ENCODE measurements at regions not wholly inside any gene's neighbourhood (a gene's known extent, or its start where the extent isn't known, plus 50 kb on each side); places are given as distances from the start of the nearest gene placed in this dataset.

DNA sequence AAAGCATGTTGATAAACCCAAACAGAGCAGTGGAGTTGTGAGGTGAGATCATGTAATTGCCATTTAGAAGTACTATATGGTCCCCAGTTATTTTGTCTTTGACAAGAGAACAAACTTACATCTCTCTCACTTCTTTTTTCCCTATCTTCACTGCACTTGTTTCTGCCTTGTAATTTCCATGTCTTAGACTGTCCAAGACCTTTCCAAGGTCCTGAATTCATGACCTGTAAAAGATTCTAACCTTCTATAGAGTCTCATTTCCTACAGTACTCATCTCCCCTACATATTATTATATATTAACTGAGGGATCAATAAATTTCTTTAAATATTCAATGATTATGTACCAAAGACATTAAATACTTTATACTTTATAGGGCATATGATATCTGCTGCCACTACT lies 295.3 kb upstream of the KIF2B start:
- TF ChIP-seq, protein P1, sequence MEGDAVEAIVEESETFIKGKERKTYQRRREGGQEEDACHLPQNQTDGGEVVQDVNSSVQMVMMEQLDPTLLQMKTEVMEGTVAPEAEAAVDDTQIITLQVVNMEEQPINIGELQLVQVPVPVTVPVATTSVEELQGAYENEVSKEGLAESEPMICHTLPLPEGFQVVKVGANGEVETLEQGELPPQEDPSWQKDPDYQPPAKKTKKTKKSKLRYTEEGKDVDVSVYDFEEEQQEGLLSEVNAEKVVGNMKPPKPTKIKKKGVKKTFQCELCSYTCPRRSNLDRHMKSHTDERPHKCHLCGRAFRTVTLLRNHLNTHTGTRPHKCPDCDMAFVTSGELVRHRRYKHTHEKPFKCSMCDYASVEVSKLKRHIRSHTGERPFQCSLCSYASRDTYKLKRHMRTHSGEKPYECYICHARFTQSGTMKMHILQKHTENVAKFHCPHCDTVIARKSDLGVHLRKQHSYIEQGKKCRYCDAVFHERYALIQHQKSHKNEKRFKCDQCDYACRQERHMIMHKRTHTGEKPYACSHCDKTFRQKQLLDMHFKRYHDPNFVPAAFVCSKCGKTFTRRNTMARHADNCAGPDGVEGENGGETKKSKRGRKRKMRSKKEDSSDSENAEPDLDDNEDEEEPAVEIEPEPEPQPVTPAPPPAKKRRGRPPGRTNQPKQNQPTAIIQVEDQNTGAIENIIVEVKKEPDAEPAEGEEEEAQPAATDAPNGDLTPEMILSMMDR (IDR thresholded peaks at IDR 0.05; ENCODE audit: low read depth, low read length), result no peak

DNA sequence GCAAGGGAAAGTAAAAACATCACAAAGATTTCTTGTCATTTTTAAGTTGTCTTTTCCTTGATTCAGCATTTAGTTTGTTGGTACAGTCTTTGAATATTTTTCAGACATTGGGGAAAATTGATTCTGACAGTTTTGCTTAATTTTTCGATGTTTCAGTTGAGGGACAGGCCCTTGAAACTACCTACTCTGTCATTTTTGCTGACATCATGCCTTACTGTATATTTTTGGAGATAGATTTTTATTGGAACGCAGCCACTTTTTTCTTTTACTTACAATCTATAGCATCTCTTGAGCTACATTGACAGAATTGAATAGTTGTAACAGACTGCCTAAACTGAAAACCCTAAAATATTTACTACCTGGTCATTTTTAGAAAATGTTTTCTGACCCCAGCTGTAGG lies 297.1 kb upstream of the KIF2B start:
- no peak for DNase-seq (ENCODE audit: low read depth in 2 of 2)
- TF ChIP-seq, protein P1 (IDR thresholded peaks at IDR 0.05; ENCODE audit: low read depth, low read length), result no peak
- no peak overlapping the region for H3K4me3 ChIP-seq (replicated peaks in 1 of 2; ENCODE audit: low read depth in 2 of 2, low read length in 2 of 2)

More for the DNA sequence above, 295.3 kb upstream of the KIF2B start:
- no peak overlapping the region for H3K4me3 ChIP-seq (replicated peaks in 1 of 2; ENCODE audit: low read depth in 2 of 2, low read length in 2 of 2)
- DNase-seq (ENCODE audit: low read depth in 2 of 2), result no peak

DNA sequence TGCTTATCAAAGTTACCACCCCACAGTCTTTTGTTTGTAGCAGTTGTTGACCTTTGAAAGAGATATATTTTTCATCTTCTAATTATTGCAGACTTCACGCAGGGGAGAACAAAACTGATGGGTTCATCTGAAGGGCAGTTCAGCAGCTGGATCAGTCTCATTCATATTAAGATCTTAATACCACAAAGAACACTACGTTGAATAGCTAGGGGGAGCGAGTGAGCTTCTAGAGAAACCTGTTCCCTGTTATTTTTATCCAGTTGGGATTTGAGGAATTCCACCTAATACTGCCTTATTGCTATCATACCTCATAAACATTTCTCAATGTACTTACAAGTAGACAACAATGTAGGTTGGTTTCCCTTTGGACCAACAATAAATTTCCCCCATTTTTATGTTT lies 306.1 kb upstream of the KIF2B start:
- peak; percentile 0 to 12 for DNase-seq (ENCODE audit: low read depth in 2 of 2)
- H3K4me3 ChIP-seq (replicated peaks in 1 of 2; ENCODE audit: low read depth in 2 of 2, low read length in 2 of 2), result no peak overlapping the region
- TF ChIP-seq, protein P1 (IDR thresholded peaks at IDR 0.05; ENCODE audit: low read depth, low read length), result no peak

DNA sequence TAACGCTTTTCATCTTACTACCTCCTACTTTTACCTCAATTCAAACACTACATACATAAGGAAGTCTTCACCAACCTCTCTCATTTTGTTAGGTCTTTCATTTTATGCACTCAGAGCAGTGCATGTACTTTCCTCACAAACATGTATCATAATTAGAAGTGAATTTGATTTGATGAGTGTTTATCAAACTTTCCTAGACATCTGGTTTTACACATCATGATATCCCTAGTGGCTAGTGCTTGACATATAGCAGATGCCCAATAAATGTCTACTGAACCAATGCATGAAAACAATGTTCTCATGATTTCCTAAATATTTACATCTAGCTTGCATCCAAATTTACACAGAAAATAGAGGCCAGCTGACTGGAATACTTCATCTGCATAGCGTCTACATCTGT lies 323.4 kb upstream of the KIF2B start:
- H3K4me3 ChIP-seq (replicated peaks in 1 of 2; ENCODE audit: low read depth in 2 of 2, low read length in 2 of 2), result no peak overlapping the region
- DNase-seq (ENCODE audit: low read depth in 2 of 2), result no peak
- TF ChIP-seq, protein P1 (IDR thresholded peaks at IDR 0.05; ENCODE audit: low read depth, low read length), result no peak

DNA sequence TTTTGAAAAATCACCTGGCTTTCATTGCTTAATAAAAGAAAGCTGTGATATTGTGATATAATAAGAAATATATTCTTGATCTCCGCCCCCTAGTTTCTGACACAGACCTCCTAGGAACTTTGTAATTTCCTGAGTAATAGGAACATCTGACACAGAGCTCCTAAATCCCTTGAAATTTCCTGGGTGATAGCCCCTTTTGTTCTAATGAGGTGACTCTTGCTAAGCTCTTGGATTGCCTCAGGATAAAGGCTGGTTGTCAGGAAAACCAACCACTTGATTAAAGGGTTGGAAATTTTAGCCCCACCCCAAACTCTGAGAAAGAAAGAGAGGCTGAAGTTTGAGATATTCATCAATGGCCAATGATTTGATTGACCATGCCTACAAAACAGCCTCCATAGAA lies 326.4 kb upstream of the KIF2B start:
- H3K4me3 ChIP-seq (replicated peaks in 1 of 2; ENCODE audit: low read depth in 2 of 2, low read length in 2 of 2), result no peak overlapping the region
- TF ChIP-seq, protein P1 (IDR thresholded peaks at IDR 0.05; ENCODE audit: low read depth, low read length), result no peak
- DNase-seq (ENCODE audit: low read depth in 2 of 2), result no peak

DNA sequence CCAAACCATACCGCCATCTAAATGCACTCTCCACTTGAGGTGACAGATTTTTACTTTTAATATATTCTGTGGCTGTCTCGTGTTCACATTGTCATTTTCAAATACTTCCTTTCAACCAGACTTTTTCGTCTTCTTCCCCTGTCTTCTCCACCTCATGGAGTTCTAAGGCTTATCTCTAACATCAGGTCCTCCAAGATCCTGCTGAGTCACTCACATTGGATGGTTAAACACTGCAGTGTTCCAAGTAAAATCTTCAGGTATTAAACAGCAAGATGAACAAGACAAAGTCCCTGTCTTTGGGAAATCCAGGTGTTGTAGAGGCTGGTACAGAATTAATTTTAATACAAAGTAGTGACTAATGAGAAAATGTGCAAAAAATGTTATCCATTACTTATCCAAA lies 330.2 kb upstream of the KIF2B start:
- TF ChIP-seq, protein P1 (IDR thresholded peaks at IDR 0.05; ENCODE audit: low read depth, low read length), result no peak
- no peak for DNase-seq (ENCODE audit: low read depth in 2 of 2)
- H3K4me3 ChIP-seq (replicated peaks in 1 of 2; ENCODE audit: low read depth in 2 of 2, low read length in 2 of 2), result no peak overlapping the region

DNA sequence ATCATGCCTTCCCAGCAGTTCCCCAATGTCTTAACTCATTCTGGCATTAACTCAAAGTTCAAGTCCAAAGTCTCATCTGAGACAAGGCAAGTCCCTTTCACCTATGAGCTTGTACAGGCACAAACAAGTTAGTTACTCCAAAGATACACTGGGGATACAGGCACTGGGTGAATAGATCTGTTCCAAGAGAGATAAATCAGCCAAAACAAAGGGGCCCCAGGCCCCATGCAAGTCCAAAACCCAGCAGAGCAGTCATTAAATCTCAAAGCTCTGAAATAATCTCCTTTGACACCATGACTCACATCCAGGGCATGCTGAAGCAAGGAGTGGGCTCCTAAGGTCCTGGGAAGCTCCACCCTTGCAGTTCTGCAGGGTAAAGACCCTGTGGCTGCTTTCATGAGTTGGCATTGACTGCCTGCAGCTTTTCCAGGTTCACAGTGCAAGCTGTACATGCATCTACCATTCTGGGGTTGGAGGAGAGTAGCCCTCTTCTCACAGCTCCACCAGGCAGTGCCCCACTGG lies 332.2 kb upstream of the KIF2B start:
- no peak for DNase-seq (ENCODE audit: low read depth in 2 of 2)
- H3K4me3 ChIP-seq (replicated peaks in 1 of 2; ENCODE audit: low read depth in 2 of 2, low read length in 2 of 2), result no peak overlapping the region
- TF ChIP-seq, protein P1 (IDR thresholded peaks at IDR 0.05; ENCODE audit: low read depth, low read length), result no peak

All from cardiac fibroblast (primary cell).